Natural killer cell (primary cell): ENCODE measurements at regions not wholly inside any gene's neighbourhood (a gene's known extent, or its start where the extent isn't known, plus 50 kb on each side); places are given as distances from the start of the nearest gene placed in this dataset.

Experiments used
- ATAC-seq, 3 donors: fragments of 150-1000 bp in 2 of 3; fragments of 200-7000 bp in 1 of 3; cut with Tn5 transposase; 1 replicate in 1 of 3; 2 replicates in 2 of 3; pipeline ENCODE4 v1.10.0; 2021; ENCODE audit warnings: mild to moderate bottlenecking in 2 of 3, moderate library complexity in 2 of 3
- DNase-seq, 2 donors: peaks; one replicate each; pipeline versions ENCODE4 v3.0.0 to v3.0.0-alpha.2; 2013 to 2021; ENCODE audit warnings: mixed read lengths in 1 of 2
- H3K27ac ChIP-seq: one replicate; pipeline ENCODE4 v1.5.1; 2013; ENCODE audit warnings: mild to moderate bottlenecking, low read length
- H3K27me3 ChIP-seq: one replicate; pipeline ENCODE4 v1.6.1; 2013; ENCODE audit warnings: low read length; ENCODE audit not compliant: control insufficient read depth, insufficient read depth
- H3K36me3 ChIP-seq: one replicate; pipeline ENCODE4 v1.6.1; 2013; ENCODE audit warnings: low read length; ENCODE audit not compliant: control insufficient read depth, insufficient read depth
- H3K4me1 ChIP-seq: one replicate; pipeline ENCODE4 v1.6.1; 2013; ENCODE audit warnings: low read length; ENCODE audit not compliant: control insufficient read depth, insufficient read depth
- H3K4me3 ChIP-seq: one replicate; pipeline ENCODE4 v1.5.1; 2013; ENCODE audit warnings: low read length
- H3K9me3 ChIP-seq: one replicate; pipeline ENCODE4 v1.6.1; 2013; ENCODE audit warnings: low read length; ENCODE audit not compliant: control insufficient read depth, insufficient read depth
- H3K27ac Mint-ChIP-seq, 2 donors: one replicate each; pipeline ENCODE4 v1.8.0; 2022; ENCODE audit warnings: mild to moderate bottlenecking in 2 of 2, mixed read lengths in 2 of 2, moderate library complexity in 1 of 2
- H3K27me3 Mint-ChIP-seq, 2 donors: one replicate each; pipeline ENCODE4 v1.8.0; 2022; ENCODE audit warnings: low read depth in 2 of 2, mixed read lengths in 2 of 2
- H3K36me3 Mint-ChIP-seq: one replicate; pipeline ENCODE4 v1.8.0; 2022; ENCODE audit warnings: mixed read lengths
- H3K4me1 Mint-ChIP-seq, 2 donors: one replicate each; pipeline ENCODE4 v1.8.0; 2022; ENCODE audit warnings: mixed read lengths in 2 of 2
- H3K4me3 Mint-ChIP-seq: one replicate; pipeline ENCODE4 v1.8.0; 2022; ENCODE audit warnings: mild to moderate bottlenecking, moderate library complexity, mixed read lengths
- H3K9me3 Mint-ChIP-seq, 2 donors: one replicate each; pipeline ENCODE4 v1.8.0; 2022; ENCODE audit warnings: mixed read lengths in 2 of 2
- CTCF ChIP-seq: fragments of 200-600 bp; IDR thresholded peaks from one replicate; pipeline ENCODE4 v1.8.0; 2022; ENCODE audit warnings: antibody characterized with exemption
- WGBS: methylation state at CpG from one replicate; pipeline ENCODE4 v1.1.7; 2013; ENCODE audit warnings: missing lambda C conversion rate; ENCODE audit not compliant: insufficient coverage; 5-methylcytosine and 5-hydroxymethylcytosine counted together
- intact Hi-C: fragments of 100-400 bp; cut with micrococcal nuclease; formaldehyde crosslinking; loops from one replicate; pipeline ENCODE4 v1.14.2; 2022

DNA sequence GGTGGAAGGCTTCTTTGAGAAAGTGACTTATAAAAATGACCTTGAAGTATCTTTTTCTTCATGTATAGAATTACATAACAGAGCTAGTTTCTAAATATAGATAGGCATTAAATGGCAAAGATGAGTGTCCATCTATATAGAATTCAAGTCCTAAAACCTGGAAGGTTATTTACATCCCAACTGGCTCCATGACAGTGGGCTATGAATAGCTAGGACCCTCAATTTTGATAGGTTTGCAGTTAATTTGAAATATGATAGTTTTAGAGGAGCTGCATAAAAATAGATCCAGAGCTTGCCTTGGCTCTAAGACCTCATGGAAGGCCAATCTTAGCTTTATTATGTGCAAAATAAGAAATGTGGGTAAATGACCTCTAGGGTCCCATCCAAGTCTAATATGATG lies 310.6 kb upstream of the CITED2 start:
- H3K27me3 Mint-ChIP-seq, result peaks cover 0 to 4% of the 10 kb centered on the region in 2 donors
- Histone ChIP-seq H3K27ac (no peak overlapping the region), H3K27me3 (no peaks in the 10 kb centered on the region), H3K4me3 (no peak overlapping the region), H3K4me1 (no peaks in the 10 kb centered on the region), H3K9me3 (no peaks in the 10 kb centered on the region), H3K36me3 (no peaks in the 10 kb centered on the region)
- no peak for TF ChIP-seq CTCF
- H3K27ac Mint-ChIP-seq, result no peak overlapping the region
- intact Hi-C loops, result no loop called here
- no peaks in the 10 kb centered on the region for H3K9me3 Mint-ChIP-seq
- no peaks in the 10 kb centered on the region for H3K4me1 Mint-ChIP-seq
- ATAC-seq (no peak), DNase-seq (no peak)
- H3K36me3 Mint-ChIP-seq, result no peaks in the 10 kb centered on the region
- H3K4me3 Mint-ChIP-seq, result no peak overlapping the region

GRCh38 chr6:139680819-139681218 lies 306.4 kb upstream of the CITED2 start:
- Mint-ChIP-seq H3K9me3 (no peaks in the 10 kb centered on the region), H3K27me3 (no peaks in the 10 kb centered on the region), H3K27ac (no peak overlapping the region), H3K36me3 (no peaks in the 10 kb centered on the region), H3K4me3 (no peak overlapping the region), H3K4me1 (no peaks in the 10 kb centered on the region)
- 93% methylated on average over 4 of the region's 5 CpGs for WGBS
- Histone ChIP-seq H3K4me3 (no peak overlapping the region), H3K4me1 (no peaks in the 10 kb centered on the region), H3K27ac (no peak overlapping the region), H3K27me3 (no peaks in the 10 kb centered on the region), H3K36me3 (no peaks in the 10 kb centered on the region), H3K9me3 (no peaks in the 10 kb centered on the region)
- ATAC-seq (no peak), DNase-seq (no peak)
- TF ChIP-seq CTCF, result no peak
- intact Hi-C loops, result no loop called here

- no peaks in the 10 kb centered on the region for H3K4me1 Mint-ChIP-seq
- no peak for DNase-seq
- H3K4me3 Mint-ChIP-seq, result no peak overlapping the region
- no peak for TF ChIP-seq CTCF
- no peak overlapping the region for H3K4me3 ChIP-seq
- H3K9me3 ChIP-seq, result no peaks in the 10 kb centered on the region
- no peaks in the 10 kb centered on the region for H3K27me3 ChIP-seq
- no peaks in the 10 kb centered on the region for H3K27me3 Mint-ChIP-seq
- no peak for ATAC-seq
- H3K9me3 Mint-ChIP-seq, result no peaks in the 10 kb centered on the region
- H3K27ac ChIP-seq, result no peak overlapping the region
- no peaks in the 10 kb centered on the region for H3K36me3 ChIP-seq
- H3K36me3 Mint-ChIP-seq, result no peaks in the 10 kb centered on the region
- intact Hi-C loops, result no loop called here
- no peak overlapping the region for H3K27ac Mint-ChIP-seq
- H3K4me1 ChIP-seq, result no peaks in the 10 kb centered on the region
- 100% methylated on average over 2 of the region's 3 CpGs for WGBS
Observed at GRCh38 chr6:139679516-139680179, 305.2 kb upstream of the CITED2 start.

DNA sequence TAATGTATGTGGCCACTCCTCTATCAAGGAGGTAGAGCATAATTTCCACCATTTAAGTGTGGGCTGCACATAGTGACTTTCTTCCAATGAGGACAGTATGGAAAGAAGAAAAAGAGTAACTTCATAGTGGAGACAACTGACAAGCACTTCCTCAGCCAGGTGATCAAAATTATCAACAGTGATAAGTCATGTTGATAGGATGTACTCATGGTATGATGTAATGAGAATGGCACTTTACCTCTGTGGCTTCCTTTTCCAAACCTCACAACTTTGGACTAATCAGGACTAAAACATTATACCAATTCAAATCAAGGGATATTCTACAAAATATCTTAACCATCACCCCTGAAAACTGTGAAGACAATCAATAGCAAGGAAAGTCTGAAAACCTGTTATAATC lies 302.3 kb upstream of the CITED2 start:
- no peaks in the 10 kb centered on the region for H3K36me3 Mint-ChIP-seq
- no peaks in the 10 kb centered on the region for H3K9me3 ChIP-seq
- H3K4me1 ChIP-seq, result no peaks in the 10 kb centered on the region
- no peaks in the 10 kb centered on the region for H3K4me1 Mint-ChIP-seq
- intact Hi-C loops, result no loop called here
- no peak overlapping the region for H3K27ac Mint-ChIP-seq
- no peak overlapping the region for H3K27ac ChIP-seq
- no peaks in the 10 kb centered on the region for H3K27me3 ChIP-seq
- H3K4me3 ChIP-seq, result no peak overlapping the region
- H3K27me3 Mint-ChIP-seq, result peaks cover 0 to 12% of the 10 kb centered on the region in 2 donors
- no peak for TF ChIP-seq CTCF
- ATAC-seq, result no peak
- DNase-seq, result no peak
- H3K4me3 Mint-ChIP-seq, result no peak overlapping the region
- no peaks in the 10 kb centered on the region for H3K9me3 Mint-ChIP-seq
- no peaks in the 10 kb centered on the region for H3K36me3 ChIP-seq
